ENCODE measurements at regions not wholly inside any gene's neighbourhood (a gene's known extent, or its start where the extent isn't known, plus 50 kb on each side); places are given as distances from the start of the nearest gene placed in this dataset.

DNA sequence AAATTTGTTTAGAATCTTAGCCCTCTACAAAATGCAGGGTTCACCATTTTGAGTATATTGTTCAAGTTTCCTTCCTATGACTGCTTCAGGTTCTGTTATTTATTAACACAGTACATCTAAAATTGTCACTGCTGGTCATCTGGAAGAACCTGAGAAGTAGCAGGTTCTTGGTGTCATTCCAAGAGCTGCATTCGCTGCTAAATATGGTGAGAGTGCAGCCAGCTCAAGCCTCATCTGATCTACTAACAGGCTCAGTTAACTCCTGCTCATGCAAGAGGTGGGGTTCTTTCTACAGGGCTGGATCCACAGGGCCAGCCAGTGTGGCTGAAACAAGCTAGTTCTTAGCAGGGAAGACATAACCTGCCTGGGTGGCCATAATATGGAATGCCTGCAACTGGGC lies 1946.1 kb downstream of the TP53TG3F start (continued):
- TF ChIP-seq, protein P1, sequence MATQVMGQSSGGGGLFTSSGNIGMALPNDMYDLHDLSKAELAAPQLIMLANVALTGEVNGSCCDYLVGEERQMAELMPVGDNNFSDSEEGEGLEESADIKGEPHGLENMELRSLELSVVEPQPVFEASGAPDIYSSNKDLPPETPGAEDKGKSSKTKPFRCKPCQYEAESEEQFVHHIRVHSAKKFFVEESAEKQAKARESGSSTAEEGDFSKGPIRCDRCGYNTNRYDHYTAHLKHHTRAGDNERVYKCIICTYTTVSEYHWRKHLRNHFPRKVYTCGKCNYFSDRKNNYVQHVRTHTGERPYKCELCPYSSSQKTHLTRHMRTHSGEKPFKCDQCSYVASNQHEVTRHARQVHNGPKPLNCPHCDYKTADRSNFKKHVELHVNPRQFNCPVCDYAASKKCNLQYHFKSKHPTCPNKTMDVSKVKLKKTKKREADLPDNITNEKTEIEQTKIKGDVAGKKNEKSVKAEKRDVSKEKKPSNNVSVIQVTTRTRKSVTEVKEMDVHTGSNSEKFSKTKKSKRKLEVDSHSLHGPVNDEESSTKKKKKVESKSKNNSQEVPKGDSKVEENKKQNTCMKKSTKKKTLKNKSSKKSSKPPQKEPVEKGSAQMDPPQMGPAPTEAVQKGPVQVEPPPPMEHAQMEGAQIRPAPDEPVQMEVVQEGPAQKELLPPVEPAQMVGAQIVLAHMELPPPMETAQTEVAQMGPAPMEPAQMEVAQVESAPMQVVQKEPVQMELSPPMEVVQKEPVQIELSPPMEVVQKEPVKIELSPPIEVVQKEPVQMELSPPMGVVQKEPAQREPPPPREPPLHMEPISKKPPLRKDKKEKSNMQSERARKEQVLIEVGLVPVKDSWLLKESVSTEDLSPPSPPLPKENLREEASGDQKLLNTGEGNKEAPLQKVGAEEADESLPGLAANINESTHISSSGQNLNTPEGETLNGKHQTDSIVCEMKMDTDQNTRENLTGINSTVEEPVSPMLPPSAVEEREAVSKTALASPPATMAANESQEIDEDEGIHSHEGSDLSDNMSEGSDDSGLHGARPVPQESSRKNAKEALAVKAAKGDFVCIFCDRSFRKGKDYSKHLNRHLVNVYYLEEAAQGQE (IDR thresholded peaks at IDR 0.05; ENCODE audit: low read depth), result no peak
- TF ChIP-seq CBX3 (IDR thresholded peaks at IDR 0.05; ENCODE audit: low read depth) (no peak), YY1 (IDR thresholded peaks at IDR 0.05; ENCODE audit: extremely low read depth, insufficient replicate concordance, low read depth, low read length) (no peak), TCF7L2 (IDR thresholded peaks at IDR 0.05; ENCODE audit: borderline replicate concordance, extremely low read depth, insufficient read depth, insufficient read length) (no peak), FOSL1 (IDR thresholded peaks at IDR 0.05; ENCODE audit: low read depth) (no peak)

- no peaks in the 10 kb centered on the region for H4K20me1 ChIP-seq (ENCODE audit: insufficient read depth)
- peaks cover 0 to 23% of the 10 kb centered on the region in 2 experiments; a peak in 2 of 4 replicates for H3K9me3 ChIP-seq (ENCODE audit: control insufficient read depth in 1 of 2, insufficient read depth in 1 of 2, low read depth in 1 of 2, low read length in 2 of 2)
- H3K9ac ChIP-seq (ENCODE audit: low read length), result no peak overlapping the region
- no TSS peak for BruUV-seq (replicated peaks)
- no peak overlapping the region for H3K27ac ChIP-seq (ENCODE audit: low read depth, low read length)
- H3K79me2 ChIP-seq (ENCODE audit: insufficient read depth, low read length), result no peaks in the 10 kb centered on the region
- no peaks in the 10 kb centered on the region; a peak in 1 of 4 replicates for H3K36me3 ChIP-seq (ENCODE audit: control insufficient read depth in 1 of 2, insufficient read depth in 2 of 2, low read length in 2 of 2)
- ChIA-PET CTCF (no interaction called here), POLR2A (no interaction called here), RAD21 (ENCODE audit: low non-redundant PET in 1 of 2, low total read pairs in 2 of 2, uncharacterized antibody in 2 of 2, unreplicated experiment in 2 of 2) (no interaction called here)
- ATAC-seq (no peak), DNase-seq (ENCODE audit: low read depth, low spot score) (no peak)
- TF ChIP-seq SRF (IDR thresholded peaks at IDR 0.05; ENCODE audit: low read depth), result no peak
- TF ChIP-seq ZNF274 (IDR thresholded peaks at IDR 0.05; ENCODE audit: low read depth, low read length), result no peak
- no peaks in the 10 kb centered on the region for H3K9me2 ChIP-seq (ENCODE audit: insufficient read depth)
- H3K27me3 ChIP-seq (ENCODE audit: insufficient read depth, low read length), result no peaks in the 10 kb centered on the region
- intact Hi-C loops (cut with micrococcal nuclease), result no loop called here
- no peak overlapping the region for H3K4me2 ChIP-seq (ENCODE audit: low read length)
- H2AFZ ChIP-seq (ENCODE audit: low read depth, low read length, poor library complexity, severe bottlenecking), result no peak overlapping the region
- no peak overlapping the region for H3K4me3 ChIP-seq (replicated peaks in 1 of 2; ENCODE audit: low read depth in 1 of 2, low read length in 2 of 2)
- no peaks in the 10 kb centered on the region for H3K4me1 ChIP-seq (ENCODE audit: control insufficient read depth in 1 of 2, insufficient read depth in 2 of 2, low read length in 2 of 2)
Observed at GRCh38 chr16:35409503-35409902, 1950.1 kb downstream of the TP53TG3F start.

All from HCT116 (cell line).